NCI-H446 treated with DMSO at 0.1 percent for 48 hours (cell line): ENCODE measurements at regions not wholly inside any gene's neighbourhood (a gene's known extent, or its start where the extent isn't known, plus 50 kb on each side); places are given as distances from the start of the nearest gene placed in this dataset.
"Not testable (repeated sequence)": the region's sequence is repeated elsewhere in the genome, so short reads cannot be mapped to it uniquely, and the experiment has no call there.

Source experiments
- DNase-seq: peaks from one replicate; lab custom pipeline; 2025; lab: John Stamatoyannopoulos, UW

- not testable (repeated sequence) for DNase-seq
These were observed 136.4 kb upstream of the SPRED2 start for GRCh38 chr2:65568656-65569440.

GRCh38 chr2:65566617-65567016 is 134.2 kb upstream of the SPRED2 start:
- no peak for DNase-seq

- no peak for DNase-seq
These were observed 133.3 kb upstream of the SPRED2 start for GRCh38 chr2:65565681-65566080.

- DNase-seq = no peak
These were observed 131.9 kb upstream of the SPRED2 start for GRCh38 chr2:65564299-65564698.

- no peak for DNase-seq
These were observed 130.5 kb upstream of the SPRED2 start for GRCh38 chr2:65562890-65563289.

GRCh38 chr2:65558743-65559142 is 126.3 kb upstream of the SPRED2 start:
- no peak for DNase-seq

GRCh38 chr2:65557616-65558573 is 125.5 kb upstream of the SPRED2 start:
- DNase-seq = no peak

GRCh38 chr2:65554765-65555591 is 122.6 kb upstream of the SPRED2 start:
- DNase-seq = no peak

GRCh38 chr2:65553504-65554074 is 121.2 kb upstream of the SPRED2 start:
- no peak for DNase-seq

GRCh38 chr2:65551528-65551927 is 119.1 kb upstream of the SPRED2 start:
- DNase-seq = no peak

GRCh38 chr2:65550246-65550645 is 117.8 kb upstream of the SPRED2 start:
- DNase-seq = no peak

GRCh38 chr2:65549631-65550030 is 117.2 kb upstream of the SPRED2 start:
- no peak for DNase-seq

GRCh38 chr2:65549257-65549627 is 116.8 kb upstream of the SPRED2 start:
- DNase-seq = no peak

- DNase-seq = no peak
These were observed 116.3 kb upstream of the SPRED2 start for GRCh38 chr2:65548576-65549256.

GRCh38 chr2:65548064-65548463 is 115.7 kb upstream of the SPRED2 start:
- no peak for DNase-seq

- DNase-seq = no peak
These were observed 113.7 kb upstream of the SPRED2 start for GRCh38 chr2:65545837-65546805.

GRCh38 chr2:65541773-65542172 is 109.4 kb upstream of the SPRED2 start:
- DNase-seq = no peak

GRCh38 chr2:65539633-65540032 is 107.2 kb upstream of the SPRED2 start:
- no peak for DNase-seq

GRCh38 chr2:65537651-65538385 is 105.4 kb upstream of the SPRED2 start:
- DNase-seq = no peak
